H9 (cell line): ENCODE measurements at regions not wholly inside any gene's neighbourhood (a gene's known extent, or its start where the extent isn't known, plus 50 kb on each side); places are given as distances from the start of the nearest gene placed in this dataset.

ENCODE experiments used
- DNase-seq: peaks from one replicate; pipeline ENCODE4 v3.0.0-alpha.2; 2017
- H2AFZ ChIP-seq: one replicate; pipeline ENCODE4 v1.6.1; 2013; ENCODE audit warnings: mild to moderate bottlenecking, low read length, control low read depth, moderate library complexity
- H2AK5ac ChIP-seq: 2 replicates; pipeline ENCODE4 v1.6.1; 2013; ENCODE audit warnings: low read length, control low read depth, mixed read lengths; ENCODE audit not compliant: insufficient read length
- H2BK120ac ChIP-seq: one replicate; pipeline ENCODE4 v1.6.1; 2013; ENCODE audit warnings: low read depth, mild to moderate bottlenecking, low read length, control low read depth, inconsistent platforms; ENCODE audit not compliant: poor library complexity, severe bottlenecking
- H2BK12ac ChIP-seq: 2 replicates; pipeline ENCODE4 v1.6.1; 2013; ENCODE audit warnings: low read length, control low read depth, mixed read lengths, low read depth; ENCODE audit not compliant: insufficient read length
- H2BK15ac ChIP-seq: 2 replicates; pipeline ENCODE4 v1.6.1; 2013; ENCODE audit warnings: low read depth, low read length, control low read depth
- H2BK20ac ChIP-seq: one replicate; pipeline ENCODE4 v1.6.1; 2013; ENCODE audit warnings: low read depth, mild to moderate bottlenecking, low read length, control low read depth, inconsistent platforms; ENCODE audit not compliant: poor library complexity, severe bottlenecking
- H2BK5ac ChIP-seq: 2 replicates; pipeline ENCODE4 v1.6.1; 2013; ENCODE audit warnings: low read length, control low read depth, mixed read lengths; ENCODE audit not compliant: insufficient read length
- H3K14ac ChIP-seq: 2 replicates; pipeline ENCODE4 v1.6.1; 2013; ENCODE audit warnings: low read length, control low read depth; ENCODE audit not compliant: insufficient read depth
- H3K18ac ChIP-seq: 2 replicates; pipeline ENCODE4 v1.6.1; 2013; ENCODE audit warnings: low read depth, mild to moderate bottlenecking, mixed read lengths, low read length, control low read depth; ENCODE audit not compliant: insufficient read length
- H3K23ac ChIP-seq: 2 replicates; pipeline ENCODE4 v1.6.1; 2013; ENCODE audit warnings: low read length, control low read depth, mixed read lengths, low read depth; ENCODE audit not compliant: insufficient read length
- H3K23me2 ChIP-seq: 2 replicates; pipeline ENCODE4 v1.6.1; 2013; ENCODE audit warnings: low read depth, mild to moderate bottlenecking, mixed read lengths, low read length, control low read depth; ENCODE audit not compliant: insufficient read length, poor library complexity, severe bottlenecking
- H3K27ac ChIP-seq: 2 replicates; pipeline ENCODE4 v1.5.1; 2013; ENCODE audit warnings: low read length, control low read depth, mixed read lengths, low read depth; ENCODE audit not compliant: insufficient read length
- H3K27me3 ChIP-seq: 2 replicates; pipeline ENCODE4 v1.6.1; 2013; ENCODE audit warnings: low read length, control low read depth, inconsistent platforms; ENCODE audit not compliant: insufficient read depth
- H3K4ac ChIP-seq: 2 replicates; pipeline ENCODE4 v1.6.1; 2013; ENCODE audit warnings: low read depth, mild to moderate bottlenecking, control low read depth, inconsistent platforms, low read length, moderate library complexity
- H3K4me1 ChIP-seq: 2 replicates; pipeline ENCODE4 v1.6.1; 2013; ENCODE audit warnings: low read length, control low read depth, inconsistent platforms; ENCODE audit not compliant: insufficient read depth
- H3K4me2 ChIP-seq: 2 replicates; pipeline ENCODE4 v1.6.1; 2013; ENCODE audit warnings: low read length, control low read depth, mixed read lengths; ENCODE audit not compliant: insufficient read length, insufficient read depth
- H3K56ac ChIP-seq: 2 replicates; pipeline ENCODE4 v1.6.1; 2013; ENCODE audit warnings: low read depth, mild to moderate bottlenecking, mixed read lengths, low read length, control low read depth; ENCODE audit not compliant: insufficient read length
- H3K79me1 ChIP-seq: 2 replicates; pipeline ENCODE4 v1.6.1; 2013; ENCODE audit warnings: low read depth, mild to moderate bottlenecking, moderate library complexity, low read length, control low read depth, inconsistent platforms; ENCODE audit not compliant: insufficient read depth, poor library complexity, severe bottlenecking
- H3K79me2 ChIP-seq: 2 replicates; pipeline ENCODE4 v1.6.1; 2013; ENCODE audit warnings: low read length, control low read depth, inconsistent platforms; ENCODE audit not compliant: insufficient read depth
- H3K9ac ChIP-seq: 2 replicates; pipeline ENCODE4 v1.6.1; 2013; ENCODE audit warnings: low read length, control low read depth, mixed read lengths; ENCODE audit not compliant: insufficient read length; ENCODE audit errors: extremely low read depth
- H3K9me3 ChIP-seq: one replicate; pipeline ENCODE4 v1.6.1; 2013; ENCODE audit warnings: low read depth, low read length, inconsistent platforms; ENCODE audit not compliant: control insufficient read depth
- H3T11ph ChIP-seq: one replicate; pipeline ENCODE4 v1.6.1; 2013; ENCODE audit warnings: mild to moderate bottlenecking, low read length, control low read depth, inconsistent platforms
- H4K20me1 ChIP-seq: one replicate; pipeline ENCODE4 v1.6.1; 2013; ENCODE audit not compliant: control insufficient read depth, insufficient read length, insufficient read depth
- H4K5ac ChIP-seq: 2 replicates; pipeline ENCODE4 v1.6.1; 2013; ENCODE audit warnings: low read depth, mild to moderate bottlenecking, mixed read lengths, low read length, control low read depth; ENCODE audit not compliant: insufficient read length
- H4K8ac ChIP-seq: replicated peaks from 2 replicates; pipeline ENCODE4 v1.6.1; 2013; ENCODE audit warnings: low read length, control low read depth, mixed read lengths, low read depth; ENCODE audit not compliant: insufficient read length
- H4K91ac ChIP-seq: 2 replicates; pipeline ENCODE4 v1.6.1; 2013; ENCODE audit warnings: low read depth, mild to moderate bottlenecking, moderate library complexity, mixed read lengths, low read length, control low read depth; ENCODE audit not compliant: insufficient read length
- H3K27ac Mint-ChIP-seq, 3 experiments: 2 replicates in 2 of 3; 3 replicates in 1 of 3; pipeline ENCODE4 v1.8.0; 2020 to 2021; ENCODE audit warnings: mixed read lengths in 3 of 3, mild to moderate bottlenecking in 1 of 3, moderate library complexity in 1 of 3
- H3K27me3 Mint-ChIP-seq: 2 replicates; pipeline ENCODE4 v1.8.0; 2021; ENCODE audit warnings: low read depth, mild to moderate bottlenecking, moderate library complexity, mixed read lengths
- H3K36me3 Mint-ChIP-seq, 3 experiments: 2 replicates in 2 of 3; 3 replicates in 1 of 3; pipeline ENCODE4 v1.8.0; 2020 to 2021; ENCODE audit warnings: low read depth in 3 of 3, mixed read lengths in 3 of 3; ENCODE audit not compliant: insufficient read depth in 1 of 3
- H3K4me1 Mint-ChIP-seq, 2 experiments: 2 replicates each; pipeline ENCODE4 v1.8.0; 2020; ENCODE audit warnings: mixed read lengths in 2 of 2
- H3K4me3 Mint-ChIP-seq, 2 experiments: 2 replicates in 1 of 2; 3 replicates in 1 of 2; pipeline ENCODE4 v1.8.0; 2020 to 2021; ENCODE audit warnings: mild to moderate bottlenecking in 2 of 2, mixed read lengths in 2 of 2, moderate library complexity in 1 of 2
- H3K9me3 Mint-ChIP-seq, 2 experiments: 2 replicates in 1 of 2; 3 replicates in 1 of 2; pipeline ENCODE4 v1.8.0; 2020; ENCODE audit warnings: mild to moderate bottlenecking in 2 of 2, mixed read lengths in 2 of 2, moderate library complexity in 1 of 2
- CTCF ChIP-seq: fragments of 200-600 bp; sonication (generic); conservative IDR thresholded peaks from 3 replicates; pipeline ENCODE4 v1.8.0; 2021; ENCODE audit warnings: antibody characterized with exemption, mild to moderate bottlenecking
- WGBS: extraction: QIAGEN DNeasy Blood & Tissue Kit; methylation state at CpG from one replicate; pipeline ENCODE4 v1.1.7; 2013; ENCODE audit warnings: missing lambda C conversion rate, low lambda C conversion rate, mixed read lengths; ENCODE audit not compliant: insufficient read length; ENCODE audit errors: extremely low coverage; 5-methylcytosine and 5-hydroxymethylcytosine counted together

- H3K4me1 Mint-ChIP-seq: peaks cover 9 to 10% of the 10 kb centered on the region in 2 experiments
Observed at GRCh38 chr15:96693515-96693914, 363.0 kb downstream of the NR2F2 start.

More at GRCh38 chr15:96693515-96693914, 363.0 kb downstream of the NR2F2 start:
- Histone ChIP-seq H3K14ac (no peak overlapping the region), H2BK20ac (no peak overlapping the region), H3K56ac (no peak overlapping the region), H3K23me2 (no peaks in the 10 kb centered on the region), H2BK12ac (no peak overlapping the region), H2BK120ac (no peak overlapping the region), H3K79me2 (no peaks in the 10 kb centered on the region), H3K9me3 (no peaks in the 10 kb centered on the region), H3K4me1 (no peaks in the 10 kb centered on the region), H2BK5ac (no peak overlapping the region), H2AFZ (no peak overlapping the region), H2AK5ac (no peak overlapping the region), H3K18ac (no peak overlapping the region), H4K91ac (no peak overlapping the region), H3K27me3 (no peaks in the 10 kb centered on the region), H4K5ac (no peak overlapping the region), H4K20me1 (no peaks in the 10 kb centered on the region), H3T11ph (no peak overlapping the region), H3K4ac (no peak overlapping the region), H3K9ac (no peak overlapping the region), H2BK15ac (no peak overlapping the region), H4K8ac (no peak overlapping the region), H3K4me2 (no peak overlapping the region), H3K23ac (no peak overlapping the region), H3K79me1 (no peaks in the 10 kb centered on the region), H3K27ac (no peak overlapping the region)
- Mint-ChIP-seq H3K4me3 (no peak overlapping the region), H3K27me3 (no peaks in the 10 kb centered on the region), H3K27ac (no peak overlapping the region), H3K9me3 (no peaks in the 10 kb centered on the region), H3K36me3 (no peaks in the 10 kb centered on the region)
- no peak for DNase-seq
- no peak for TF ChIP-seq CTCF
- no CpG with 5 or more reads among the region's 2 CpGs for WGBS
